Immature natural killer cell (primary cell): ENCODE measurements at regions not wholly inside any gene's neighbourhood (a gene's known extent, or its start where the extent isn't known, plus 50 kb on each side); places are given as distances from the start of the nearest gene placed in this dataset.

ENCODE experiments used
- DNase-seq, 3 donors: peaks; one replicate each; pipeline ENCODE4 v3.0.0; 2022; ENCODE audit warnings: mixed read lengths in 1 of 3
- H3K27ac Mint-ChIP-seq, 6 donors: one replicate each; pipeline ENCODE4 v1.8.0; 2020; ENCODE audit warnings: mixed read lengths in 6 of 6, mild to moderate bottlenecking in 5 of 6, inconsistent platforms in 4 of 6, moderate library complexity in 3 of 6
- H3K27me3 Mint-ChIP-seq, 3 donors: one replicate each; pipeline ENCODE4 v1.8.0; 2020 to 2021; ENCODE audit warnings: low read depth in 3 of 3, mild to moderate bottlenecking in 3 of 3, mixed read lengths in 3 of 3, moderate library complexity in 3 of 3, inconsistent platforms in 1 of 3
- H3K36me3 Mint-ChIP-seq, 3 donors: one replicate each; pipeline ENCODE4 v1.8.0; 2020; ENCODE audit warnings: mixed read lengths in 3 of 3, inconsistent platforms in 2 of 3, mild to moderate bottlenecking in 2 of 3
- H3K4me1 Mint-ChIP-seq, 2 donors: one replicate each; pipeline ENCODE4 v1.8.0; 2020; ENCODE audit warnings: inconsistent platforms in 2 of 2, mild to moderate bottlenecking in 2 of 2, mixed read lengths in 2 of 2, moderate library complexity in 1 of 2
- H3K4me3 Mint-ChIP-seq, 5 donors: one replicate each; pipeline ENCODE4 v1.8.0; 2020; ENCODE audit warnings: mild to moderate bottlenecking in 5 of 5, mixed read lengths in 5 of 5, inconsistent platforms in 3 of 5, moderate library complexity in 3 of 5
- H3K9me3 Mint-ChIP-seq, 6 donors: one replicate each; pipeline ENCODE4 v1.8.0; 2020; ENCODE audit warnings: mild to moderate bottlenecking in 6 of 6, mixed read lengths in 6 of 6, inconsistent platforms in 4 of 6, moderate library complexity in 3 of 6

- Mint-ChIP-seq H3K27me3 (no peaks in the 10 kb centered on the region), H3K9me3 (peaks cover 2 to 21% (median 8%) of the 10 kb centered on the region in 6 donors), H3K27ac (no peak overlapping the region), H3K36me3 (no peaks in the 10 kb centered on the region), H3K4me3 (no peak overlapping the region), H3K4me1 (no peaks in the 10 kb centered on the region)
- DNase-seq: no peak
Observed at GRCh38 chr4:170599894-170600293, 510.1 kb upstream of the AADAT start.

- Mint-ChIP-seq H3K4me1 (no peaks in the 10 kb centered on the region), H3K9me3 (peaks cover 0 to 11% (median 9%) of the 10 kb centered on the region in 6 donors), H3K27me3 (peaks cover 0 to 3% (median 0%) of the 10 kb centered on the region in 3 donors), H3K27ac (no peak overlapping the region), H3K4me3 (no peak overlapping the region), H3K36me3 (no peaks in the 10 kb centered on the region)
- DNase-seq: no peak
Observed at GRCh38 chr4:170591076-170591475, 501.3 kb upstream of the AADAT start.

- Mint-ChIP-seq H3K36me3 (no peaks in the 10 kb centered on the region), H3K9me3 (peaks cover 3 to 13% (median 7%) of the 10 kb centered on the region in 6 donors), H3K27me3 (peaks cover 0 to 3% (median 0%) of the 10 kb centered on the region in 3 donors), H3K27ac (no peak overlapping the region), H3K4me1 (no peaks in the 10 kb centered on the region), H3K4me3 (no peak overlapping the region)
- no peak for DNase-seq
Observed at GRCh38 chr4:170589597-170590191, 499.9 kb upstream of the AADAT start.

GRCh38 chr4:170581969-170582368 lies 492.2 kb upstream of the AADAT start:
- H3K27ac Mint-ChIP-seq: no peak overlapping the region
- DNase-seq: no peak
- H3K9me3 Mint-ChIP-seq: peaks cover 0 to 50% (median 9%) of the 10 kb centered on the region in 6 donors
- H3K4me1 Mint-ChIP-seq: no peaks in the 10 kb centered on the region
- no peak overlapping the region for H3K4me3 Mint-ChIP-seq
- H3K27me3 Mint-ChIP-seq: no peaks in the 10 kb centered on the region
- H3K36me3 Mint-ChIP-seq: no peaks in the 10 kb centered on the region

GRCh38 chr4:170581322-170581721 lies 491.6 kb upstream of the AADAT start:
- no peaks in the 10 kb centered on the region for H3K36me3 Mint-ChIP-seq
- no peak for DNase-seq
- no peak overlapping the region for H3K4me3 Mint-ChIP-seq
- H3K9me3 Mint-ChIP-seq: peaks cover 0 to 50% (median 9%) of the 10 kb centered on the region in 6 donors
- H3K27me3 Mint-ChIP-seq: no peaks in the 10 kb centered on the region
- H3K27ac Mint-ChIP-seq: no peak overlapping the region
- no peaks in the 10 kb centered on the region for H3K4me1 Mint-ChIP-seq

- no peaks in the 10 kb centered on the region for H3K4me1 Mint-ChIP-seq
- DNase-seq: no peak
- no peaks in the 10 kb centered on the region for H3K36me3 Mint-ChIP-seq
- H3K27ac Mint-ChIP-seq: no peak overlapping the region
- no peak overlapping the region for H3K4me3 Mint-ChIP-seq
- H3K27me3 Mint-ChIP-seq: no peaks in the 10 kb centered on the region
- peaks cover 0 to 52% (median 9%) of the 10 kb centered on the region in 6 donors for H3K9me3 Mint-ChIP-seq
Observed at GRCh38 chr4:170580651-170581050, 490.9 kb upstream of the AADAT start.

GRCh38 chr4:170538821-170539473 lies 449.2 kb upstream of the AADAT start:
- Mint-ChIP-seq H3K27me3 (peaks cover 0 to 1% (median 1%) of the 10 kb centered on the region in 3 donors), H3K9me3 (peaks cover 11 to 45% (median 18%) of the 10 kb centered on the region in 6 donors), H3K4me3 (no peak overlapping the region), H3K36me3 (no peaks in the 10 kb centered on the region), H3K27ac (no peak overlapping the region), H3K4me1 (no peaks in the 10 kb centered on the region)
- no peak for DNase-seq

GRCh38 chr4:170529748-170530722 lies 440.3 kb upstream of the AADAT start:
- peaks cover 2 to 15% (median 5%) of the 10 kb centered on the region in 6 donors for H3K9me3 Mint-ChIP-seq
- H3K27me3 Mint-ChIP-seq: peaks cover 0 to 2% (median under 1%) of the 10 kb centered on the region in 3 donors

GRCh38 chr4:170526471-170526870 lies 436.7 kb upstream of the AADAT start:
- H3K36me3 Mint-ChIP-seq: no peaks in the 10 kb centered on the region
- H3K4me3 Mint-ChIP-seq: no peak overlapping the region
- no peak overlapping the region for H3K27ac Mint-ChIP-seq
- no peaks in the 10 kb centered on the region for H3K4me1 Mint-ChIP-seq
- H3K27me3 Mint-ChIP-seq: peaks cover 0 to 2% (median 0%) of the 10 kb centered on the region in 3 donors
- no peak for DNase-seq
- H3K9me3 Mint-ChIP-seq: peaks cover 0 to 15% (median 3%) of the 10 kb centered on the region in 6 donors

More at GRCh38 chr4:170529748-170530722, 440.3 kb upstream of the AADAT start:
- Mint-ChIP-seq H3K4me3 (no peak overlapping the region), H3K4me1 (no peaks in the 10 kb centered on the region), H3K36me3 (no peaks in the 10 kb centered on the region), H3K27ac (no peak overlapping the region)
- DNase-seq: no peak

GRCh38 chr4:170522427-170522970 lies 432.7 kb upstream of the AADAT start:
- Mint-ChIP-seq H3K9me3 (peaks cover 0 to 21% (median 9%) of the 10 kb centered on the region in 6 donors), H3K4me3 (no peak overlapping the region), H3K4me1 (no peaks in the 10 kb centered on the region), H3K27ac (no peak overlapping the region), H3K36me3 (no peaks in the 10 kb centered on the region), H3K27me3 (no peaks in the 10 kb centered on the region)
- DNase-seq: no peak

GRCh38 chr4:170497689-170498088 lies 407.9 kb upstream of the AADAT start:
- H3K27ac Mint-ChIP-seq: no peak overlapping the region
- DNase-seq: no peak
- no peaks in the 10 kb centered on the region for H3K36me3 Mint-ChIP-seq
- no peaks in the 10 kb centered on the region for H3K4me1 Mint-ChIP-seq
- H3K9me3 Mint-ChIP-seq: peaks cover 0 to 32% (median 9%) of the 10 kb centered on the region in 6 donors
- no peaks in the 10 kb centered on the region for H3K27me3 Mint-ChIP-seq
- H3K4me3 Mint-ChIP-seq: peak overlapping the region in 2 of 5 donors; percentile 76 to 82

- Mint-ChIP-seq H3K4me1 (no peaks in the 10 kb centered on the region), H3K27ac (peak overlapping the region in 2 of 6 donors; percentile 8 to 58), H3K9me3 (peaks cover 2 to 32% (median 9%) of the 10 kb centered on the region in 6 donors), H3K36me3 (no peaks in the 10 kb centered on the region), H3K27me3 (no peaks in the 10 kb centered on the region), H3K4me3 (peak overlapping the region; percentile 67 to 82 (median 76))
- DNase-seq: peak in 1 of 3 donors; percentile 3
Observed at GRCh38 chr4:170497112-170497511, 407.4 kb upstream of the AADAT start.

GRCh38 chr4:170491981-170492380 lies 402.2 kb upstream of the AADAT start:
- Mint-ChIP-seq H3K4me1 (no peaks in the 10 kb centered on the region), H3K9me3 (peaks cover 0 to 24% (median 6%) of the 10 kb centered on the region in 6 donors), H3K4me3 (no peak overlapping the region), H3K27me3 (peaks cover 0 to under 1% (median 0%) of the 10 kb centered on the region in 3 donors), H3K36me3 (no peaks in the 10 kb centered on the region), H3K27ac (no peak overlapping the region)
- no peak for DNase-seq
